ENCODE measurements at regions not wholly inside any gene's neighbourhood (a gene's known extent, or its start where the extent isn't known, plus 50 kb on each side); places are given as distances from the start of the nearest gene placed in this dataset.
A peak's percentile ranks its signal among the peaks of the same experiment; 100 is the strongest.
"Not testable (repeated sequence)": the region's sequence is repeated elsewhere in the genome, so short reads cannot be mapped to it uniquely, and the experiment has no call there.

- no peak for DNase-seq (ENCODE audit: low spot score)
These were observed 147.4 kb downstream of the ABHD5 start for GRCh38 chr3:43838009-43838758.

GRCh38 chr3:43838877-43839276 is 148.1 kb downstream of the ABHD5 start:
- DNase-seq (ENCODE audit: low spot score) = peak; percentile 20

GRCh38 chr3:43843386-43843785 is 152.6 kb downstream of the ABHD5 start:
- DNase-seq (ENCODE audit: low spot score) = no peak

GRCh38 chr3:43844757-43845156 is 154.0 kb downstream of the ABHD5 start:
- DNase-seq (ENCODE audit: low spot score) = no peak

GRCh38 chr3:43845553-43845952 is 154.8 kb downstream of the ABHD5 start:
- not testable (repeated sequence) for DNase-seq (ENCODE audit: low spot score)

- DNase-seq (ENCODE audit: low spot score) = peak; percentile 64
These were observed 161.3 kb downstream of the ABHD5 start for GRCh38 chr3:43852066-43852465.

GRCh38 chr3:43854283-43854682 is 163.5 kb downstream of the ABHD5 start:
- DNase-seq (ENCODE audit: low spot score) = peak; percentile 17

GRCh38 chr3:43854916-43855315 is 164.2 kb downstream of the ABHD5 start:
- no peak for DNase-seq (ENCODE audit: low spot score)

GRCh38 chr3:43855674-43856299 is 165.0 kb downstream of the ABHD5 start:
- DNase-seq (ENCODE audit: low spot score) = peak; percentile 70

- no peak for DNase-seq (ENCODE audit: low spot score)
These were observed 165.6 kb downstream of the ABHD5 start for GRCh38 chr3:43856351-43856750.

GRCh38 chr3:43856761-43857160 is 166.0 kb downstream of the ABHD5 start:
- no peak for DNase-seq (ENCODE audit: low spot score)

- DNase-seq (ENCODE audit: low spot score) = peak; percentile 31
These were observed 166.9 kb downstream of the ABHD5 start for GRCh38 chr3:43857361-43858293.

GRCh38 chr3:43858294-43858701 is 167.6 kb downstream of the ABHD5 start:
- DNase-seq (ENCODE audit: low spot score) = no peak

- no peak for DNase-seq (ENCODE audit: low spot score)
These were observed 169.0 kb downstream of the ABHD5 start for GRCh38 chr3:43859766-43860165.

GRCh38 chr3:43861635-43862034 is 170.9 kb downstream of the ABHD5 start:
- no peak for DNase-seq (ENCODE audit: low spot score)

GRCh38 chr3:43862470-43862869 is 171.7 kb downstream of the ABHD5 start:
- no peak for DNase-seq (ENCODE audit: low spot score)

- DNase-seq (ENCODE audit: low spot score) = no peak
These were observed 172.5 kb downstream of the ABHD5 start for GRCh38 chr3:43862992-43863805.

GRCh38 chr3:43863966-43864933 is 173.5 kb downstream of the ABHD5 start:
- no peak for DNase-seq (ENCODE audit: low spot score)

- no peak for DNase-seq (ENCODE audit: low spot score)
These were observed 174.6 kb downstream of the ABHD5 start for GRCh38 chr3:43865351-43865750.

- no peak for DNase-seq (ENCODE audit: low spot score)
These were observed 175.3 kb downstream of the ABHD5 start for GRCh38 chr3:43865887-43866528.

All from kidney tubule cell (primary cell).